Inferior parietal cortex (tissue), 1 donor: ENCODE measurements at regions not wholly inside any gene's neighbourhood (a gene's known extent, or its start where the extent isn't known, plus 50 kb on each side); places are given as distances from the start of the nearest gene placed in this dataset.

Source experiments
- DNase-seq: peaks from one replicate; pipeline ENCODE4 v3.0.0-alpha.2; 2016; ENCODE audit errors: extremely low spot score

DNA sequence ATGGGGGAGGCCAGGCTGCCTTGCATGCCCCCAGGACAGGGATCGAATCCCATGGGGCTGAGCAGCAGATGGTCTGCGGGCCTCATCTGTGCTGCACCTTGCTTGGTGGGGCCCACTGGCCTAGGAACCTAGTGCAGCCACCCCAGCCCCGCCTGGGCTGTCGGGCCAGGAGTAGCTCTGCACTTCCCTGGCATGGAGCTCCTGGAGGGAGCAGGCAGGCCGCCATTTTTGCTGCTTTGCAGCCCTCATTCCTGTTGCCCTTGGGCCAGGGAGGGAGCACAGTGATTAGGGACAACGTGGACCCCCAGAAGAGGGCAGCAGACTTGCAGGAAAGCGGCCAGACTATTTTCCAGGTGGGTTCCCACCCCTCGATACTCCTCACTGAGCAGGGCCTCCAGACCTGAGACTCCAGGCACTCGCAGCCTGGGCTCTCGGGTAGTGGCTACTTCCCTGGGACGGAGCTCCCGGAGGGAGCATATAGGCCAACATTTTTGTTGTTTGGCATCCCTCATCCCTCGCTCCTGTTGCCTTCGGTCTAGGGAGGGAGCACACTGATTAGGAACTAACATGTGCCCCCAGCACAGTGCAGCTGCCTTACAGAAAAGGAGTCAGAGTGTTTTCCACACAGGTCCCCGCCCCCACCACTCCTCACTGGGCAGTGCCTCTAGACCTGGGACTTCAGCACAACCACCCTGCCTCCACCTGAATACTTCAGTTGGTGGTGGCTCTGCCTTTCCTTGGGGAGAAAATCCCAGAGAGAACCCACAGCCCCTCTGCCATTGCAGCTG lies 99.5 kb downstream of the MAIP1 start:
- no peak for DNase-seq

DNA sequence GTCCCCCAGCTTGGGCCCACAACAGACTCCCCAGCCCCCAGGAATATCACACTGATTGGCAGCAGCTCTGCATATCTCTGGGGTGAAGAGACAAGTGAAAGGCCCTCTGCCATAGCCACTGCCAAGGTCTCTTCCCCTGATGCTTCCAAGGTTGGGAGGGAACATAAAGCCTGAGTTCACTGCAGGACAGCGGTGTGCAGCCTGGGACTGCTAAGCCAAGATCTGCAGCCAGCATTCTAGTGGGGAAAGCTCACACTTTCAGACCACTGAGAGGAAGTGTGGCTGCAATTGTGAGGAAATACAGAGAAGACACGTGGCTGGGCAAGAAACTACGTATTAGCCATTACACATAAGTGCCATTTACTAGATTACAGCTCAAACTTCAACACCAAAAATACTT lies 100.7 kb downstream of the MAIP1 start:
- DNase-seq = no peak

DNA sequence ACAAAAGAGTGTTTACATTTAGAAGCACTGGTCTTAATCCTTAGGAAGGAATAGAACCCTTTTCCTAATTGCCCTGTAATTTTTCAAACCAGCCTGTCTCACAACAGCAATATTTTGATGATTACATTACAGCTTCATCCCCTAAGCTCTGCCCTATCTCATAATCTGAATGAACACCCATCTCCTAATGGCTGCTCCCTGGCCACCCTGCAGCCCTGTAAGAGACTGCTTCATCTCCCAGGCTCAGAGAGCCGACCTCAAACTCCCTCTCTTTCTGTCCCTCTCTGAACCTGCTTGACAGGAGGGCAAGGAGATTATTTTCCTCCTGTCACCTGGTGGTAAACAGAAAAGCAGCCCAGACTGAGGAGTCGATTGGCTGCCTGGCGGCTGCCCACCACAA lies 107.8 kb downstream of the MAIP1 start:
- DNase-seq = no peak

DNA sequence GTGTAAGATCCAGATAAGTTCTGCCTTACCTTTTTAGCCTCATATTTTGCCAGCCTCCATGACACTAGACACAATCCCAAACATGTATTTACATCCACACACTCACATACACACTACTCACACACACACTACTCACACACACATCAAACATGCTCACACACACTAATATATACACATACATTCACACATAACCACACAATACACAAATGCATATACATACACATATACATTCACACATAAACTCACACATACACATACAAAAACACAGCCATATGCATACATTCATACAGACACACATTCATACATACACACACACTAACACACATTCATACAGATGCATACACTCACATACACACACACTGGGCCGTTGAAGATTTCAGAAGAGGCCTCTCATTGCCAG lies 109.5 kb downstream of the MAIP1 start:
- no peak for DNase-seq

DNA sequence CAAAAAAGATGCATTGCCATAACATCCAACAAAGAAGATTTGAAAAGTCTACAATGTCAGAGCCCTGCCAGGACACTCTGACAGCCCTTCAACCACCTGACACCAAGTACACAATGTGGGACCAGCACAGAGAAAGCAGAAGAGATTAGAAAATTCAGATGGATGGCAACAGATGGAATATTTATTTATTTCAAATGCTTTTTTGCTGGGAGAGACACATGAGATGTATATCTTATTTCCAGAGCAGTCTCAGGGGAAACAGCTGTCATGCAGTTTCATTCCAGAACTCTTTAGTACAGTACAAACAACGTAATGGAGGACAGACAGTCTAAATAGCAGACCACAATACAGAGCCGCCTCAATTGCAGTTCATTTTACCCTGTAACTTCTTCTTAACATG lies 110.1 kb downstream of the MAIP1 start:
- no peak for DNase-seq

DNA sequence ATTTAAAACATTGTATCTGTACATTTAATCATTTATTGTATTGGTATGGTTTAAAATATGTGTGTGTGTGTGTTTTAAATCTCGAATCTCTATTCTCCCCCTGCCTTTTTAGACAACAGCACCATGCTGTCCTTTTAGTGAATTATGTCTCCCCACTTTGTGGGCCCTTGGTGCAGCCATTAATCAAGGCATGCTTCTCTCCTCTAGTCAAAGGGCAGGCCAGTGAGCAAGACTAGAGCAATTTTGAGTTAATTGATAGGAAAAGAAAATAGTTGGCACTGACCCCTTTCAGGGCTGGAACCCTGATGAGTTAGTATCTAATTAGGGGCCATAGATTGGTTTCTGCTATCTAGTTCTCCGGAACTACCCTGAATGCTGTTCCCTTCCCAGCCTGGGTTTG lies 111.0 kb downstream of the MAIP1 start:
- no peak for DNase-seq

DNA sequence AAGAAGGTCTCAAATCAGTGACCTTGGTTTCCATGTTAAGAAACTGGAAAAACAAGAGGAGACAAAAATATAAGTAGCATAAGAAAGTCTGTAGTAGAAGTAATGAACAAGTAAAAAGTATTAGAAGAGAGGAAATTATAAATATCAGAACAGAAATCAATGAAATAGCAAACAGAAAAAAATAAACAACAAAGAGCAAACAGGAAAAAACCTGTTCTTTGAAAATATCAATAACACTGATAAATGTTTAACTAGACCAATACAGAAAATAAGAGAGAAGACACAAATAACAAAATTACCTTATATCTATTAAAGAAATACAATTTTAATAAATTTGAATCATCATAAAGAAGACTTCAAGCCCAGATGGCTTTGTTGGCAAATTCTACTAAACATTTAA lies 113.3 kb downstream of the MAIP1 start:
- DNase-seq = no peak

DNA sequence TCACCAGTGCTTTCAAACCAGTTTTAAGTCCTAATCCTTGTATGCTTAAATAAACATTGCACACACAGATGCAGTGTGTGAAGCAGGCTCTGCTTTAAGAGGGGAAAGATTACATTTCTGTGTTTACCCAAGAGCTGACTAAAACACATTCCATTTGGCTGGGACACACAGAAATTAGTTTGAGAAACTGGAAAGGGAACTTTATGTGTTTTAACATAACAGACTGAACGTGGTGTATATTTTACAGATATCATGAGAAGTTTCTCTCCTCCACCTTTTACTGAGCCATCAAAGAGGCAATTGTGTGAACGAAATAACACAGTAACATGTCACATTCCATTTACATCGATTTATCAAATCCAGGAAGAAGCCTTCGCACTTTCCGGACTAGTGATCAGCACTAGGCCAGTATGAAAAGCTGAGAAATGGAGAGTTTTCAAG lies 121.8 kb downstream of the MAIP1 start:
- no peak for DNase-seq

DNA sequence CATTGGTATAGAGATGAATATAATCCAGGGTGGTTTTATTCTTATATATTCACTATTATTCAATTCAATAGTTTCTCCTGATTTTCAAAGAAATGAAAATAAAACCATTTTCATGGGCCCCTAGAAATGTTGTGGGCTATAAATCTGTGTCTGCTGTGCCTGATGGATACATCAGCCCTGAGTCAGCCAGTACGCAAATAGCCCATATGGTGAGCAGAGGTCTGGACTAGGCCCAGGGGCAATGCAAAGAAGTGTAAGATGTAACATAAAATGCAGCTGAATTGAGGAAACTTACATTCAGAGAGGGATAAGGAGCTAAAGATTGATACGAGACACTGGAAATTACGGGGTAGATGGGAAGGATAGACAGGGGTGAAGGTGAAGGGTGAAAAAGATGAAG lies 122.5 kb downstream of the MAIP1 start:
- no peak for DNase-seq

DNA sequence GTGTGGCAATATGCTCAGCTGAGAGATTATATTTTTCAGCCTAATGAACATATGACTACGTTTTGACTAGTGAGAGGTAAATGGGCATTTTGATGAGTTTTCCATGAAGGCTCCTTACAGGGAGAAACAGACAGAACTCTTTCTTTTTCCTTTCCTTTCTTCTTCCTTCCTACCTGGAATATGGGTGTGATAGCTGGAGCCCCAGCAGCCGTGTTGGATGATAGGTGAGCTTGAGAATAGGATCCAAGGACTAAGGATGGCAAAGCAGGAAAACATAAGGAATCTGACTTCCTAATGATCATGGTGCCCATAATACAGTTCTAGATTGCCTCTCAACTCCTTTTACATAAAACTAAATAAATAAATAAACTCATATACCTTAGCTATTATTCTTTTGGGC lies 124.0 kb downstream of the MAIP1 start:
- no peak for DNase-seq

DNA sequence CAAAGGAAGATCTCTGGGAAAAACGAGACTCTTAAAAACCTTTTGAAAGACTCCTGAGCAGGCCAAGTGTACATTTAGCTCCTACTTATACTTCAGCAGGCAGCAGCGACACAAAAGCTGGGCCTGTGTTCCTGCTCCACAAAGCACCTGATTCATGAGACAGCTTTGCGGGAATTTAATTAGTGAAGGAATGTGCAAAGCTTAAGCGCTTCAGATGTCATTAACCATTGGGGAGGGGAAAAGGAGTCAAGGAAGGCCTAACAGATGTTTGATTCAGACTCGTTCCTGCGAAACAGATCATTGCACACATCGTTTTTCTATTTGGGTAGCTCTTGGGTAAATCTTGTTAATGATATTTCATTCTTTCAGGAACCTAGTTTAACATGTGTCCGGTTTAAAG lies 125.9 kb downstream of the MAIP1 start:
- DNase-seq = no peak

DNA sequence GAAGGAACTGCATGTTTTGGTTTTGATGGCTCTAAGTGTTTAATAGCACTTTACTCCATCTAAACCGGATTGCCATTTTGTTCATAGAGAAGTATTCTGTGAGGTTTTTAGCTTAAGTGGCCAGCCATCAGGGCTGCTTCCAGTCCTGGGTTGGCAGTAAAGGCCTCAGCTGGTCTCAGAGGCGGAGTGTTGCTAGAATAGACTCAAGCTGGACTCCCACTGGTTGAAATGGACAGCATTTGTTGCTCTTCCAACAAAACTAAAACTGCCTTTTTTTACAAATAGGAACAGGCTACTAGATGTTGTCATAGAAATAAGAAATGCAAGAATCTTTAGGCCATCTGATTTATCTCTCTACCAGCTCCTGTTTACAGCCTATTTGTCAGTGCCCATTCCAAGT lies 126.4 kb downstream of the MAIP1 start:
- DNase-seq = no peak

DNA sequence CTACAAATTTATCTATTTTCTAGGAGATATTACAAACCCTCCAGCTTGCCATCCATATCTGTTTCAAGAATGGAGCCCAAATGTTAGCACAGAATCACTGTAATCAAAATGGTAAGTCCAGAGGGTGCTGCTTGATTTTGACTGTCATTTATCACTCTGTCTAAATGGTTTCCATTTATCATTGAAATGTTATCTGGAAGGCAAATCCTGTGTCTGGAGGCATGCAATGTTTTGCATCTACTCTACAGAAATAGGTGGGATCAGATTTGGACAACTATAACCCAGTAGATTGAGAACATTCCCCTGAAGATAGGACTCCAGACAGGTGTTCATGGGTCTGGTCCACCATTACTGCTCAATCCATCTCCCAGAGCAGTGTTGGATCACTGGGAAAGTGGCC lies 128.7 kb downstream of the MAIP1 start:
- DNase-seq = no peak

DNA sequence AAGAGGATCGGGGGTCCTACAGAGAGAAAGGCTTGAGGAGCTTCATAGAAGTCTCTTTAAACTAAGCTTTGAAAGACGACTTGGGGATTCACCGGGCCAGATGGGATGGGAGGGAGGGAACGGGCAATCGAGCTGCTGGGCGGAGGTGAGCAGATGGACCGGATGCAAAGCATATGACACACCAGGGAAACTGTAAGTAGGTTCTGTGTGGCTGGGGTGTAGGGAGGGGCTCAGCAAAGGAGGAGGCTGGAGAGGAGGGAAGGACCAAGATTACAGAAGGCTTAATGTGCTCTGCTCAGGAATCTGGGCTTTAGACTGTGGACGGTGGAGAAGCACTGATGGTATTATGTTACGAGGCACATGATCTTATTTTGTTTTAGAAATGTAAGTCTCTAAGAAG lies 131.5 kb downstream of the MAIP1 start:
- no peak for DNase-seq

DNA sequence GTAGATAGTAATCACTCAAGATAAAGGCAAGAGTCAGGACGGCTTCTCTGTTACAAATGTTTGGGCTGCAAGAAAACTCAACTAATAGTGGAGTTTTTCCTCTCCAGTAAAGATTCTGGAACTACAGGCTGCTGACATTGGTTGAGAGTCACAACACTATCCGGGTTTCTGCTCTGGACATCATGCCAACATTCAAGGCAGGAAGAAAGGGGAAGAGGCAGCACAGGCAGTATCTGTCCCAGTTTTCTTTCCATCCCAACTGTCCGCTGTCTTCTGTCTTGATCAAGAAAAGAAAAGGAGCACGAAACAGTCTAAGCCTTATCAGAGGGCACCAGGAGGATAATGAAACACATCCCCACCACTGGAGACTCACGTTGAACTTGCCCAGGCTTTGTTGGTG lies 132.1 kb downstream of the MAIP1 start:
- no peak for DNase-seq

DNA sequence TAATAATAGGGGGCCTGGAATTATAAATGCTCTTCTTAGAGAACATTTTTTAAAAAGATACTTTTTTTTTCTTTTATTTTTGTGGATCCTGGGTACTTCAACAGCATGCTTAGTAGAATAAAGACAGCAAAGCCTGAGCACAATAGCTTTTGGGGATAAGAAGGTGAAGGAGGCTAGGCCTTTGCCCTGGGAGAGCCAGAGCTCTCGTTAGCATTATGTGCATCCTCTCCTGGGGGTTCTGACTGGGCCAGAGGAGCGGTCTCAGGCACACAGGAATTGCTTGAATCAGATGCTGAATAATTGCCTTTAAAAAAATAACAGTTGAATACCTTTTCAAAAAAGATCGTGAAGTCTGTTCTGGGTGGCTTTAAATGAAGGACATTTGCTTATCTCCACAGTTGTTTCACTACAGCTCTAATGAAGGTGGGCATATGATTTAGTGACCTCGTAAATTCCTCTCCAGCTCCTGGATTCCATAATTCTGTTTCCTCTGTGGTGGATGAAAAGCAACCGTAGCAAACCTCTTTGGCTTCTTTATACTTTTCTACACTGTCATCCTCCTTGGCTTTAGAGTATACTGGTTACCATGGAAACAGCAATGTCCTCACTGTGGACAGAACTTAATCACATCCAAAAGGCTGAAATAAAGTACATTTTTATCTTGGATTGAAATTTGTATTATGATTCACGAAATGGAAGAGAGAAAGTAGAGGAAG lies 133.8 kb downstream of the MAIP1 start:
- no peak for DNase-seq

DNA sequence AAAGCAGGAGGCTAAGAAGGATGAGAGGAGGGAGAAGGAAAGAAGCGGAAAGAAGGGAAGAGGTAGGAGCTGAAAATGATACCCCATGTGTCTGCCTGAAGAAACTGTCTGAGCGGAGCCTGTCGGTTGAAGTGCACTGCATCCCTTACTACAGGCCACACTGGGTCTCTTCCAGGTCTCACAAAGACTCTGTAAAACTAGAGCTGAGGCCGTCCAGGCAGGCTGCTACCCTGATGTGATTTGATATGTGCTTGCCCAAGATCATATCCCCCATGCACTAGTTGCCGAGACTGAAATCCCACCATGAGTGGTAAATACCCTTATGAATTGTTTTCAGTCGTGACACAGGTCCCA lies 134.4 kb downstream of the MAIP1 start:
- DNase-seq = no peak

DNA sequence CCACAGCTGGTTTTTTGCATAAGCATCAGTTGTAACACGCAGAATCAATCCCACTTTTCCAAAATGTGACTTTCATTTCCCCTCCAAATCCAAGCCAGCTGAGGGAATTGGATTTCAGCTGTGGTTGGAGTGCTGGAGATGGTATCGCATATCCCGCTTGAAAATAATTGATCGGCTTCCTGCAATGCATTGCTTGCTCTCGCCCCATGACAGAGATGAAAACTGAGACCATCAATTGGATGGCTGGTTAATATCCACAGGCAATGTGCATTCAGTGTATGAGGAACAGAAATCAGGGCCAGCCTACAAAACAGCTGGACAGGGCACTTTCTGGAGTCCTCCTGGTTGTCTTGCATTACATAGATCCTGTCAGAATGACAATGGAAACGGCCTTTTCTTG lies 135.3 kb downstream of the MAIP1 start:
- DNase-seq = no peak

DNA sequence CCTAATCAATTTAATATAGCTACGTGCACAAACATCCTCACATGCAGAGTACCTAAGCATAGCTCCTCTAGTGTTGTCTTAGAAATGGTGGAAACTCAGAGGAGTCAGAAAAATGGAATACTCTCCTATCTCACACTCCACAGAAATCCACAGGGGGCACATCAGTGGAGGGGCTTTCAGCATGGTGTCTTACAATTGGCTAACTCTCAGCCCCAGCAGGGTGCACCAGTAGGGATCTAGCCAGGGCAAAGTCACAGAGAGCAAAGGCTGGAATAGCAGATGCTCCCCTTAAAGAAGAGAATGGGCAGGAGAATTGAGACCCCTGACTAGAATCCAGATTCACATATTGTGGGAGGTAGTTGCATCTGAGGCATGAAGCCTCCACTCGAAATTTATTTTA lies 135.7 kb downstream of the MAIP1 start:
- DNase-seq = no peak

DNA sequence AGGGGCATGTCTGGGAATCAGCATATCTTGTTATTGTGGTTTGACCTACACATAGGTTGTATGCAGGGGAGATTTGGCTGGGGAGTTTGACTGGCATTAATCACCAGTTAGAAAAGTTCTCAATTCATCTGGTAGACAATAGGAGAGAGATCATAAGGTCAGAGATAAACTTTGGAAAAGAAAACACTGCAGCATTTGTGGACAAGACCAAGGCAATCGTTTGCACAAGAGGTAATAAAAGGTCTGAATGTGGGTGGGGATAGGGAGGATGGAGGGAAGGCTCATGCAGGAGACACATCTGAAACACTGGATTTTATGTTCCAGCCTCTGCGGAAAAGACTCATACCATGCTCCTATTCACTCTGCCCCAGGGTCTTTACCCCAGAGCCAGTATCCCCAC lies 136.9 kb downstream of the MAIP1 start:
- DNase-seq = no peak

DNA sequence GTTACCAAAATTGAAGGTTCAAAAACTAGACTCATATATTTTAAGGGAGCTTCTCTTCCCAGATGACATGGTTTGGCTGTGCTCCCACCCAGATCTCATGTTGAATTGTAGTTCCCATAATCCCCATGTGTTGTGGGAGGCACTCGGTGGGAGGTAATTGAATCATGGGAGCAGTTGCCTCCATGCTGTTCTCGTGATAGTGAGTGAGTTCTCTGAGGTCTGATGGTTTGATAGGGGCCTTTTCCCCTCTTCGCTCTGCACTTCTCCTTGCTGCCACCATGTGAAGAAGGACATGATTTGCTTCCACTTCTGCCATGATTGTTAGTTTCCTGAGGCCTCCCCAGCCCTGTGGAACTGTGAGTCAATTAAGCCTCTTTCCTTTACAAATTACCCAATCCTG lies 140.1 kb downstream of the MAIP1 start:
- DNase-seq = no peak

DNA sequence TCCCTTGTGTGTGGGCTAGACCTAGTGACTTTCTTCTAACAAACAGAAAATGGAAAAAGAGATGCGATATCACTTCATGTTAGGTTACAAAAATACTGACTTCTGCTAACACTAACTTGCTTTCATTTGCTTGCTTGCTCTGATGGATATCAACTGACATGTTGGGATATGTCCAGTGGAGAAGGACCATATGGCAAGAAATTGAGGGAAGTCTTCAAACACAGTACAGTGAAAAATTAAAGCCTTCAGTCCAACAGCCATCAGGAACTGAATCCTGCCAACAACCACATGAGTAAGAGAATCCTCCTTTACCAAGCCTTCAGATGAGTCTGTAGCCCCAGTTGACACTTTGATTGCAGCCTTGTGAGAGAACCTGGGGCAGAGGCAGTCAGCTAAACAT lies 143.9 kb downstream of the MAIP1 start:
- DNase-seq = no peak

DNA sequence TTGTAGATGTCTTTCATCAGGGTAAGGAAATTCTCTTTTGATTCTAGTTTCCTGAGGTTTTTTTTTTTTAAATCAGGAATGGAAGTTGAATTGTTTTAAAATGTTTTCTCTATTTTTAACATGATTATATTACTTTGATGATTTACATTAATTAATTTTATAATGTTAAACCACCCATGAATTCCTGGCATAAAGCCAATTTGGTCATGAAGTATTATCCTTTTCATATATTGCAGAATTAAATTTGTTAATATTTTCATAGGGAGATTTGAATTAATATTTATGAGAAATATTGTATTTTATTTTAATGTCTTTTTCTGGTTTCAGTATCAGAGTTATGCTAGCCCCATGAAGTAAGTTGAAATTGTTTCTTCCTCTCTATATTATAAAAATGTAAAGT lies 144.6 kb downstream of the MAIP1 start:
- no peak for DNase-seq

DNA sequence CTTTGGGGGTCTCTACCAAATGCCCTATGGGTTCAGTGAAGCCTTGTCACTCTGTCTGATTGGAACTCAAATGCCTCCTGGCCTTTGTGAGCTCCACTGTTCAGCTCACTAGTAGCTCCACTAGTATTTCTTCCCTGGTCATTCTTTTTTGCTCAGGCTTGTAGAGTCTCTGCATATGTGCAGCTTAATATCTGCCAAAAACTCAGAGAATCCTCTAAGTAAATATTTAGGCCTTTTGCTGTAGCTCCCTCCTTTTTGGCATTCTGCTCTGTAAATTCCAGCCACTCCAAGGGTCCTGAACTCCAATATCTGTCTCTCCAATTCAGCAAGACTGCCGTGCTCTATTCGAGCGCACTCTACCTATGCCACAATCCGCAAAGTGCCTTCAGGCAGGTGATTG lies 146.5 kb downstream of the MAIP1 start:
- DNase-seq = no peak
